Loucy (cell line): ENCODE measurements at regions not wholly inside any gene's neighbourhood (a gene's known extent, or its start where the extent isn't known, plus 50 kb on each side); places are given as distances from the start of the nearest gene placed in this dataset.

Source experiments
- H2AFZ ChIP-seq: fragments of 200-600 bp; sonication (generic); 2 replicates; pipeline ENCODE4 v1.6.0; 2016; ENCODE audit warnings: antibody characterized with exemption, mild to moderate bottlenecking, low read length, moderate library complexity
- H3F3A ChIP-seq: fragments of 200-600 bp; 2 replicates; pipeline ENCODE4 v1.6.0; 2016; ENCODE audit warnings: antibody characterized with exemption, low read depth, mild to moderate bottlenecking
- H3K27me3 ChIP-seq: fragments of 200-600 bp; sonication (generic); 2 replicates; pipeline ENCODE4 v1.6.1; 2014; ENCODE audit warnings: low read length, mild to moderate bottlenecking; ENCODE audit not compliant: insufficient read depth, poor library complexity, severe bottlenecking
- H3K36me3 ChIP-seq: fragments of 200-600 bp; sonication (generic); 2 replicates; pipeline ENCODE4 v1.6.1; 2016; ENCODE audit warnings: low read length; ENCODE audit not compliant: insufficient read depth
- H3K4me1 ChIP-seq: fragments of 200-600 bp; sonication (generic); 2 replicates; pipeline ENCODE4 v1.5.1; 2014; ENCODE audit warnings: low read length, mild to moderate bottlenecking; ENCODE audit not compliant: insufficient read depth, poor library complexity, severe bottlenecking
- H3K4me2 ChIP-seq: fragments of 200-600 bp; sonication (generic); 2 replicates; pipeline ENCODE4 v1.6.0; 2014; ENCODE audit warnings: antibody characterized with exemption, low read length, low read depth, mild to moderate bottlenecking; ENCODE audit not compliant: poor library complexity, severe bottlenecking
- H3K4me3 ChIP-seq: fragments of 200-600 bp; sonication (generic); 2 replicates; pipeline ENCODE4 v1.5.1; 2014; ENCODE audit warnings: low read length, mild to moderate bottlenecking, mixed read lengths; ENCODE audit not compliant: poor library complexity, severe bottlenecking
- H3K79me2 ChIP-seq: fragments of 200-600 bp; sonication (generic); 2 replicates; pipeline ENCODE4 v1.6.1; 2014; ENCODE audit warnings: low read length; ENCODE audit not compliant: insufficient read depth
- H3K9ac ChIP-seq: fragments of 200-600 bp; sonication (generic); 2 replicates; pipeline ENCODE4 v1.6.0; 2014; ENCODE audit warnings: mild to moderate bottlenecking, low read depth, low read length, moderate library complexity; ENCODE audit not compliant: poor library complexity, severe bottlenecking
- H3K9me2 ChIP-seq: fragments of 200-600 bp; sonication (generic); replicated peaks from 2 replicates; pipeline ENCODE4 v1.6.1; 2016; ENCODE audit warnings: low read depth, low read length, mixed read lengths
- H3K9me3 ChIP-seq: fragments of 200-600 bp; sonication (generic); 2 replicates; pipeline ENCODE4 v1.6.1; 2014; ENCODE audit warnings: mild to moderate bottlenecking, antibody characterized with exemption, low read length, low read depth; ENCODE audit not compliant: insufficient read depth
- H4K20me1 ChIP-seq: fragments of 200-600 bp; sonication (generic); 2 replicates; pipeline ENCODE4 v1.6.0; 2014; ENCODE audit warnings: antibody characterized with exemption, low read length, mild to moderate bottlenecking; ENCODE audit not compliant: insufficient read depth, poor library complexity, severe bottlenecking
- CTCF ChIP-seq: fragments of 200-600 bp; sonication (generic); conservative IDR thresholded peaks from 2 replicates; pipeline ENCODE4 v1.5.1; 2014; ENCODE audit warnings: mild to moderate bottlenecking, antibody characterized with exemption, low read length
- EZH2phosphoT487 ChIP-seq: fragments of 200-600 bp; IDR thresholded peaks from 2 replicates; pipeline ENCODE4 v1.6.1; 2018; ENCODE audit warnings: antibody characterized with exemption, mild to moderate bottlenecking, moderate library complexity, borderline replicate concordance

DNA sequence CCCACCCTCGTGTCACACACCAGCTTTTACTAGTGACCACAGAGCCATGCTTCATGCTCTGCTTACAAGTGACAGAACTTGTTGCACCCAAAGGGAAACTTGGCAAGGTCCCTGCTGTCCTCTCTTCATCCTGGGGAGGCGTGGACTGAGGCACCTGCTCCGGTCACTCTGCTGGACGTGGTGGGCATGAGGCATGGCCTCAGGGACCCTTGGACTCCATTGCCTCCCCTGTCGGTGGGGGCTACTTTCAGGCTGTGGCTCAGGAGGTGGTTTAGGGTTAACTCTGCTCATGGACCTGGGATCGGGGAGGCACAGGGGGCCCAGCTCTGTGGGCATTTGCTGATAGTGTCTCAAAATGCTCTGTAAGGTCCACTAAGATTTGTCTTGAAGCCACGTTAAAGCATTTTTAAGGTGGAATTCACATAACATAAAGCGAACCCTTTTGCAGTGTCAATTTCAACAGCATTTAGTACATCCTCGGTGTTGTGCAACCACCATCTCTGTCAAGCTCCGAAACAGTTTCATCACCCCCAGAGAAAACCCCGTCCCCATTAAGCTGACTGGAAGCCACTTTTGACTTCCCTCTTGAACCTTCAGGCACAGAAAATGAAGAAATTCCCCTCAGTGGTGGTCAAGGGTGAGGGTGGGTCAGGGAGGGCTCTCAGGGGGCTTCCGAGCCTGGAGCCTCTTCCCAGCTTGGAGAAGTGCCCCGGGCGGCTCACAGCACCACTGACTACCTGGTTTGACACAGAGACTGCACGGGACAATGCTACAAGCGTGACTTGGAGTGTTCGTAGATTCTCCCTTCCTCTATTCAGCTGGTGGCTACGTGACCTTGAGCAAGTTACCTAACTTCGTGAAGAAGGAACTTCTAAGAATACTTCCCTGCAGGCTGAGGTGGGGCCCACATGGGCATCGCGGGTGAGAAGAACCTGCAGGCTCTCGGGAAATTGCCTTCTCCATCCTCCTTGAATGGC, 100.0 kb upstream of the HDAC4 start:
- Histone ChIP-seq H3K27me3 (no peaks in the 10 kb centered on the region), H4K20me1 (no peaks in the 10 kb centered on the region), H3K9me3 (peaks cover 8% of the 10 kb centered on the region; the same call in 1 of the 2 replicates), H3F3A (no peaks in the 10 kb centered on the region), H3K4me1 (no peaks in the 10 kb centered on the region), H3K4me2 (no peak overlapping the region), H3K9me2 (no peaks in the 10 kb centered on the region), H3K79me2 (no peaks in the 10 kb centered on the region), H3K9ac (no peak overlapping the region), H2AFZ (no peak overlapping the region), H3K4me3 (no peak overlapping the region), H3K36me3 (no peaks in the 10 kb centered on the region)
- no peak for TF ChIP-seq CTCF

DNA sequence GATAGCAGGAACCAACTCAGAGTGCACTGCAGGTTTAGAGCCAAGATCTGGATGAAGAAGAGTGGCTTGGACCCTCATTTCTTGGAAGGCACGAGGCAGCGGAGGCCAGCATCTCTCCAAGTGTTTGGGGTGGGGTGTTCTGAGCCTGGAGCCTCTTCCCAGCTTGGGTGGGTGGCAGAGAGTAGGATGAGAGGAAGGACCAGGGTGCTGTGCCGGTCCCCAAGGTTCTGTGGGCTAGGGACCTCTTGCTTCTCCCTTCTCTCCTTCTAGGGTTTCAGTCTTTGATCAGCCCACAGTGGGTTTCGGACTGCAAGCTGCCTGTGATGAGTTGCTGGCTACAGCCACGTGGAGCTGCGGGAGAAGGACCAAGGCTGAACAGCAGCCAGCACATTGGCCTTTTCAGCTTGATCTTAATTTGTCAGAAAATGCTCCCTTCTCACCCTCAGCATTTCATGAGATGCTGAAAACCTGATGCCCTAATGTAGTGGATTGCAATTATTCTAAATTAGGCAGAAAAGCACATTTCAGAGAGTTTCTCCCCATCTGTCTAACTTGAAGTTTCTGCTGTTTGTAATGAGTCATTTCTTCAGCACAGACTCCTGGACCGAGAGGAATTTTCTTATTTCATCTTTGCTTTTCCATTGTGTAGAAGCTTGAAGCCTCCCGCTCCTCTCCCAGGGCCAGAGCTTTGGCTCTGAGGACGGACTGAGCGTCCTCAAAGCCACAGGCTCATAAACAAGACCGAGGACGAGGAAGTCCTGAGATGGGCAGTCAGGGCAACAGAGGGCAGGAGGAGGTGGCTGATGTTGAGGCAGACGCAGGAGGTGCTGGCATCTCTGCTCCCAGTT, 99.1 kb upstream of the HDAC4 start:
- Histone ChIP-seq H3K9me3 (peaks cover 8% of the 10 kb centered on the region; the same call in 1 of the 2 replicates), H4K20me1 (no peaks in the 10 kb centered on the region), H3K4me3 (no peak overlapping the region), H3F3A (no peaks in the 10 kb centered on the region), H3K4me1 (no peaks in the 10 kb centered on the region), H3K79me2 (no peaks in the 10 kb centered on the region), H3K36me3 (no peaks in the 10 kb centered on the region), H3K4me2 (no peak overlapping the region), H3K9me2 (no peaks in the 10 kb centered on the region), H3K9ac (no peak overlapping the region), H3K27me3 (no peaks in the 10 kb centered on the region), H2AFZ (no peak overlapping the region)
- TF ChIP-seq CTCF (no peak), EZH2phosphoT487 (no peak)

GRCh38 chr2:239498981-239499634, 98.3 kb upstream of the HDAC4 start:
- Histone ChIP-seq H3K9me3 (peaks cover 8% of the 10 kb centered on the region; the same call in 1 of the 2 replicates), H2AFZ (no peak overlapping the region), H4K20me1 (no peaks in the 10 kb centered on the region), H3K9ac (no peak overlapping the region), H3K36me3 (no peaks in the 10 kb centered on the region), H3K27me3 (no peaks in the 10 kb centered on the region), H3K4me3 (no peak overlapping the region), H3F3A (no peaks in the 10 kb centered on the region), H3K4me1 (no peaks in the 10 kb centered on the region), H3K79me2 (no peaks in the 10 kb centered on the region), H3K4me2 (no peak overlapping the region), H3K9me2 (no peaks in the 10 kb centered on the region)
- no peak for TF ChIP-seq CTCF
- no peak for TF ChIP-seq EZH2phosphoT487
